CD4-positive, alpha-beta T cell treated with Interleukin-6 for 4 hours (primary cell): ENCODE measurements at regions not wholly inside any gene's neighbourhood (a gene's known extent, or its start where the extent isn't known, plus 50 kb on each side); places are given as distances from the start of the nearest gene placed in this dataset.
"Not testable (repeated sequence)": the region's sequence is repeated elsewhere in the genome, so short reads cannot be mapped to it uniquely, and the experiment has no call there.

Source experiments
- DNase-seq: peaks from one replicate; pipeline ENCODE4 v3.0.0-alpha.2; 2020; ENCODE audit warnings: mixed read lengths

- DNase-seq: no peak
Observed at GRCh38 chr2:225781145-225781544, 381.6 kb downstream of the NYAP2 start.

- no peak for DNase-seq
Observed at GRCh38 chr2:225779829-225780228, 380.3 kb downstream of the NYAP2 start.

GRCh38 chr2:225773148-225773547, 373.6 kb downstream of the NYAP2 start:
- DNase-seq: no peak

DNA sequence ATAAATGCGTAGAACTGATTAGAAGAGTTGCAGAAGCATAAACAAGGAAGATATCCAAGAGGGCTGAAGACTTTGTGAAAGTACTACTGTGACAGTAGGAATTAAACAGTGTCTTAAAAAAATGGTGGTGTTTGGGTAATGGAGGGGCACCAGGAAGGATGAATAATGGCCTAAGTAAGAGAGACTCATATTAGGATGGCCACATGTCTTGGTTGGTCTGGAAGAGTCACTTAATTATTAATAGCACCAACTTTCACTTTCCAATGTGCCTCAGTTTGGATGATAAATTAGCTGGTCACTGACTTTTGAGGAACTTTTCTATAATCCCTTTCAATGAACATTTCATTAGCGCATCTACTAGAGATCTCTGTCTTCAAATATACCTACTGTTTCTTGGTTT, 372.2 kb downstream of the NYAP2 start:
- DNase-seq: no peak

DNA sequence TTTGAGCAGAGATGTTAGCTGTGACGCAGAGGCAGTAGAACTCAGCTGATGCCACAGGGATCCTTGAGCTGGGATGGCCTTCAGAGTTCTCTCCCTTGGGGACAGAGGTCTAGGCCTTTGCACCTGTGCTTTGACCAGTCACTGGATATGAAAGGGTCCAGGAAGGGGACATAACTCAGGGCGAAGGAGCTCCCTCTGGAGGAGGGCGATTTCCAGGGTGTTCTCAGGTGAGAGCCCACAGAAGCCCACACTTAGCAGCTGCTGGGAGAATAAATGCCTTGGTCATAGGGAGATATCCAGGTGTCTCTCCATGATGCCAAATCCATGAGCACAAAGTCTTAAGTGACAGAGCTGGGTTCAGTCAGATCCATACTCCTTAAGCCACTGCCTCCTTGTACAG, 369.2 kb downstream of the NYAP2 start:
- DNase-seq: no peak

- no peak for DNase-seq
Observed at GRCh38 chr2:225766431-225766830, 366.9 kb downstream of the NYAP2 start.

- DNase-seq: no peak
Observed at GRCh38 chr2:225765820-225766219, 366.3 kb downstream of the NYAP2 start.

DNA sequence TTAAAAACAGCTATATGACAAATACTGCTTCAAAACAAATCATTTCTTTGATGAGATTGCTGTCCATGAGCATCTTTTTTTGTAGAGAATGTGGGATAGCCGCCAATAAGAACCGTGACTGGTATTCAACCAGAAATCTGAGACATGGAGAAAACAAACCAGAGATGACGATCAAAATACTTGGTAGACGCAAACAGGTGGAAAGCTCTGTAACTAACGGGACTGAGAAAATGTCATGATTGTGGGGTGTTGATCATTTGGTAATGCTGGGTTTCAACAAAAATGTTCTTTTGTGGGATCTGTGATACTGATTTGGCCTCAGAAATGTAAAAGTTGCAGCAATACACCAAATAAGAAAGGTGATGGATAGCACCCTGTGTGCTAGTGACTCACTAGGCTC, 364.8 kb downstream of the NYAP2 start:
- no peak for DNase-seq

- no peak for DNase-seq
Observed at GRCh38 chr2:225763711-225764110, 364.2 kb downstream of the NYAP2 start.

DNA sequence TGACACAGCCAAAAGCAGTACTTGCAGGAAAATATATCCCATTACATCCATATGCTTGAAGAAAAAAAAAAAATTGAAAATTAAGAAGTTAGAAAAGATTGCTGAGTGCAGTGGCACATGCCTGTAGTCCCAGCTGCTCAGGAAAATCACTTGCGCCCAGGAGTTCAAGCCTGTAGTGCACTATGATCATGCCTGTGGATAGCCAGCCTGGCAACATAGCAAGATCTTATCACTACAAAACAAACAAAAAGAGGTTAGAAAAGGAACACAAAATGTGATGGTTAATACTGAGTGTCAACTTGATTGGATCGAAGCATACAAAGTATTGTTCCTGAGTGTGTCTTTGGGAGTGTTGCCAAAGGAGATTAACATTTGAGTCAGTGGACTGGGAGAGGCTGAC, 361.9 kb downstream of the NYAP2 start:
- DNase-seq: no peak

GRCh38 chr2:225757248-225757647, 357.7 kb downstream of the NYAP2 start:
- no peak for DNase-seq

DNA sequence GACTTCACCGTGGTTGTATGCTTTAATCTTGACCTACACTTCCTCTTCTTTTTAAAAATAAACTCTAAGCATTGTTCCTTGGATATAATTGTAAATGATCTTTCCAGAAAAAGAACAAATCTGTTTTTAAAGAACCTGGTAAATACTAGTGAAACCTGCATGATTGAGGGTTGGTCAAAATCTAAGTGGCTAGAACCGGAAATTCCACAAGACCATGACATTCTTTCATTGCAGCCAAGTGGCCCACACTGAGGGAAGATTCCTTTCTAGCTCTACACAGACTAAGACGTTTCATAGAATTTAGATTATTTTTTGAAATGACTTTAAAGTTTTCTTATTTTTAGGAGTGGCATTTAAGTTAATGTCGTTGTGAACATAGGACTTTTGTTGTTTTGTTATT, 356.7 kb downstream of the NYAP2 start:
- DNase-seq: no peak

DNA sequence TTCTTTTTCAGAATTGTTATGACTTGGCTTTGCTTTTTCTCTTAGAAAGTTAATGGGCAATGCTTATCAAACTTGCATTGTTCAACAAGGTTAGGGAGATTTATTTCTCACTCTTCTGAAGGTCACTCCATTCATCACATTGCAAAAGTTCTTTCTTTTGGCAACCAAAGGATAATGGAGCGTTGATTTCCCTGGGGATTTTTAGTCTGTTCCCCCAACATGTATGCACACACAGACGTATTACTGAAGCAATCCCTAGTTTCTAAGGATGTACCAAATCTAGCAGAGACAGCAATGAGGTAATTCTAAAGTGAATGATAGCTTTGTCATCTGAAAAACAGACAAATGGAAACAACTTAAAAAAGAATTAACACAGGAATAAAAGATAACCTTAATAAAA, 349.1 kb downstream of the NYAP2 start:
- DNase-seq: no peak

GRCh38 chr2:225743996-225744395, 344.5 kb downstream of the NYAP2 start:
- not testable (repeated sequence) for DNase-seq

DNA sequence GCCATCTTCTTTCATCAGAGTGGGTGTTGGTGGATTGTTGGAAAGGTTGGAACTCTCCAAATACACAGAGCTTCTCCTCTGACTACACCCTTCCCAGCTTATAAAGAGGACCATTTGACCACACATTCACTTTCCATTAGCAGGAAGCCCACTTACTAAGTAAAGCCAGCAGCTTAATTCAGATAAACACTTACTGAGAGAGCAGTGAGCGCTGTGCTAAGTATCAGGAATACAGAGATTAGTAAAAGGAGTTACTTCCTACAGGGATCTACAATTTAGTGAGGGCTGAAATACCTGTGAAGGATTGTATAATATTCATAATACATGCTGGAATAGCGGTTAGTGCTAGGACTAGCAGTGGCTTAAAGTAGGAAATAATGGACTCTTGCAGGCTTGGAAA, 343.0 kb downstream of the NYAP2 start:
- no peak for DNase-seq

- no peak for DNase-seq
Observed at GRCh38 chr2:225740086-225740485, 340.6 kb downstream of the NYAP2 start.

DNA sequence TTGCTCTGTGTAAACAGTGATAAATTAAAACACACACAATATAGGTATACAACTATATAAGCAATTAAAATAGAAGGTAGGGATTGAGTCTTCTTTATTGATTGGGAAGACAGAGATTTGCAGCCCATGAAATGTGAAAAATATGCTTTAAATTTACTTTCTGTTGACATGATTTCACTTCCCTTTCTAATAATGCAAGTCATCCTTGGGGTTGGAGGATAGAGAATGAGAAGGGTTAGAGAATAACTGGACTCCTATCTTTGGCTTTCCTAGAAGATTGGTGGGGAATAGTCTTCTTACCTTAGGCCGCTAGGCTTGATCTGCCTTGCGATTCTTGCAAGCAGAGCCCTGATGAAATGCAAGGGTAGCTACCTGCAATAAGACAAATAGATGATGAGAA, 339.8 kb downstream of the NYAP2 start:
- no peak for DNase-seq

- no peak for DNase-seq
Observed at GRCh38 chr2:225738735-225739134, 339.2 kb downstream of the NYAP2 start.

DNA sequence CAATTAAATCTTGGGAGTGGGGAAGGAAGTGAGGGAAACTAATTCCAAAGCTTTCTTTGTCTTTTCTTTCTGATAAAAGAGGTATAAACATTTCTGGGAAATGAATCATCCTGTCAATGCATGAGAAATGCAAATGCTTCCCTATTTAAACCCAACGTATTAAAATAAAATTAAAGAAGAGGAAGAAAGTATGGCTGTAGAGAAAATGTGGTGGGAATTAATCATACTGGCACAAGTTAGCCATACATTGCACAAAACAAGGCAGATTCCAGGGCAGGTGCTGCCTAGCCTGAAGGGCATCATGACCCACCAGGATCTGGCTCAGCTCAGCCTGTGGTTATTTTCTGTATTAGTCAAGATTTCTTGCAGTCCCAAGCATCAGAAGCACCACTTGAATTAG, 338.0 kb downstream of the NYAP2 start:
- DNase-seq: no peak

- no peak for DNase-seq
Observed at GRCh38 chr2:225735844-225736243, 336.3 kb downstream of the NYAP2 start.

DNA sequence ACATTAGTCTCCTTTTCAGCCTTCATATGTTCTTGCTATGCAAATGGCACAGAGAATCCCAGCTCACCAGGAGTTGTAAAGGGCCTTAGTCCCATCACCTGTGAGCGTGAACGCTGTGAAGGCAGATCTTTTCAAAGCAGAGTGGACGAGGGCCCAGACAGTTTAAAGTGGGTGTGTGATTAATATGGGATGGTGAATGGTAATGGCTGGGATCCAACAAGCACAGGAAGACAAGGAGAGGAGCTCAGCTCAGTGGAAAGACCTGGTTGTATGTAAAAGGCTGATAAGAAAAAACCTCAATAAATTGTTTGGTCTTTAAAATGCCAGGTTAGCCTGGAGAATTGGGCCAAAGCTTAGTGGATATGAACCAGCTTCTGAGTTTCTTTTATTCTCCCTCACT, 326.2 kb downstream of the NYAP2 start:
- DNase-seq: no peak
